ENCODE measurements at regions not wholly inside any gene's neighbourhood (a gene's known extent, or its start where the extent isn't known, plus 50 kb on each side); places are given as distances from the start of the nearest gene placed in this dataset.

- TF ChIP-seq CTCF (IDR thresholded peaks at IDR 0.05; ENCODE audit: borderline replicate concordance, extremely low read depth, low read length, poor library complexity, severe bottlenecking): no peak
- TF ChIP-seq EZH2 (IDR thresholded peaks at IDR 0.05; ENCODE audit: borderline replicate concordance, low read depth, low read length, severe bottlenecking): no peak
Observed at GRCh38 chr1:185406006-185406690, 89.1 kb upstream of the IVNS1ABP start.
